Islet precursor cell (in vitro differentiated cells): ENCODE measurements at regions not wholly inside any gene's neighbourhood (a gene's known extent, or its start where the extent isn't known, plus 50 kb on each side); places are given as distances from the start of the nearest gene placed in this dataset.
"Not testable (repeated sequence)": the region's sequence is repeated elsewhere in the genome, so short reads cannot be mapped to it uniquely, and the experiment has no call there.

ENCODE experiments used
- DNase-seq: peaks from one replicate; pipeline ENCODE4 v3.0.0-alpha.2; 2018

DNA sequence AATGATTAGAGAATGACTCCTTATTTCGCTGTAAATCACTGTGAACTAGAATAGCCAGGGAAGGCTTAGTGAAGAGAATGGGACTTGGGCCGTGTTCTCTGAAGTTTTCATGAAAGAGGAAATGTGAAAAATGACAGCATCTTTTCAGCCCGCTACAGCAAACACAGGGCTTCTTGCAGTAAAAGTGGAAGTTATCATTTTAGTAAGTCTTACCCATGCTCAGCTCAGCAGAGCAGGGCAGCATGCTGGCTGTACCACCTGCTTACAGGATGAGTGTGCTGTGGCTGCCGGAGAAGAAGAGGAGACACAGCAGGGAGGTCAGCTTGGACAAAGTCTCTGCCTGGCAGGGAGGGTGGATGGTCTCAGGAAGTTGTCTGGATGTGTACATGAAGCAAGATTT is 300.7 kb upstream of the DLGAP1 start:
- DNase-seq = no peak

DNA sequence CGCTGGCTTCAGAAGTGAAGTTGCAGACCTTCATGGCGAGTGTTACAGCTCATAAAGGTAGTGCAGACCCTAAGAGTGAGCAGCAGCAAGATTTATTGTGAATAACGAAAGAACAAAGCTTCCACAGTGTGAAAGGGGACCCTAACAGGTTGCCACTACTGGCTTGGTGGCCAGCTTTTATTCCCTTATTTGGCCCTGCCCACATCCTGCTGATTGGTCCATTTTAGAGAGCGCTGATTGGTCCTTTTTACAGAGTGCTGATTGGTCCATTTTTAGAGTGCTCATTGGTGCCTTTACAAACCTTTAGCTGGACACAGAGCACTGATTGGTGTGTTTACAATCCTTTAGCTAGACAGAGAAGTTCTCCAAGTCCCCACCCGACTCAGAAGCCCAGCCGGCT is 298.0 kb upstream of the DLGAP1 start:
- DNase-seq = not testable (repeated sequence)

DNA sequence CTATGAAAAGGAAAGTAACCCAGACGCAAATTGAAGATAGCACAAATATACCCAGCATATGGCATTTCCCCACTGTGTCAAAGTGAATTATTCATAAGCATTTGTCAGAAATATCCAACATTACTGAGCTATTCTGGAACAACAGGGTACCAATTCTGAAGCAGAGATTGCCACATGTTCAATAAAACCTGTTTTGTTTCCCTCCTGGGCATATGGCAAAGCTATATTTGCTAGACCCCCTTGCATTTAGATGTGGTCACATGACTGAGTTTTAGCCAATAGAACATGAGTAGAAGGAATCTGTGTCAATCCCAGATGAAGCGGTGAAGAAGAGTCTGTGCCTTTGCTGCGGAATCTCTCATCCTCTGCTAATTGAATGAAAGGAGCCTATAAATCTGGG is 296.4 kb upstream of the DLGAP1 start:
- DNase-seq = no peak

DNA sequence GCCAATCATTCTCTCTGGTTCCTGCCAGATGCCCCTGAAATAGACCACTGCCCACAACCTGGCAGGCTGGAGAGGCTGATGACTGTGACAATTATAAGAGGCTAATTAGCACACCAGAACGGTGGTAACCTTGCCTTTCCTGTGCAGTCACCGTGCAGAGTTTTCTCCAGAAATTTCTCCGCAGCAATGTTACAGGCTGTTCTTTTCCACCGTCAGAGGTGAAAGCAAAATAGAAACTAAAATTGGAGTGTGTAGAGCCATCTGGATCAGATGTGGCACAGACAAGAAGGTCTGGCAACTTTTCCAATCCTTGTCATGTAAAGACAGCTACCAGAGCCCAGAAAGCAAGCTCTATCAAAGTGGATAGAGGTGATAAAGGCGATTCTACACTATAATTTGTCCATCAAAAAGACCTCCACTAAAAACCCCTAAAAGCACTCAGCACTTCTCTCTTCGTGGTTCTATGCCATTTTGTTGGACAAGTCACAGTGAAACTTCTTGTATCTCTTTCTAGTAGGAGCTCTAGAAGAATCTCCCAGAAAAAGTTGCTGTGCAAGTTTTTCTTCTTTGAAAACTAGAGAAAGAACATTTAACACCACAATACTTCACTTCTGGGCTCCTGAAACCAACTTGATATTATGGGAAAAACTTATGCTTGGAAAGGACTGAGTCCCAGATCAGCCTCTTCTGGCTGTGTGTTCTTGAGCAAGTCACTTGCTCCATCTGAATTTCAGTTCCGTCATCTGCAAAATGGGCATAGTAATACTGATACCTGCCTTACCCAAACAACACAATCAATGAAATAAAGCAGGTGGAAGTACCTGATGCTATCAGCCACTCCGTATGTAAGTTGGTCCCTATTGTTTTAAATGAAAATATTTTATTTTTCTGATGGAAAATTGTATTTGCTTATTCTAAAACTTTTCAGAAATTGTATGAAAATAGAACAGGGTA is 295.6 kb upstream of the DLGAP1 start:
- no peak for DNase-seq

DNA sequence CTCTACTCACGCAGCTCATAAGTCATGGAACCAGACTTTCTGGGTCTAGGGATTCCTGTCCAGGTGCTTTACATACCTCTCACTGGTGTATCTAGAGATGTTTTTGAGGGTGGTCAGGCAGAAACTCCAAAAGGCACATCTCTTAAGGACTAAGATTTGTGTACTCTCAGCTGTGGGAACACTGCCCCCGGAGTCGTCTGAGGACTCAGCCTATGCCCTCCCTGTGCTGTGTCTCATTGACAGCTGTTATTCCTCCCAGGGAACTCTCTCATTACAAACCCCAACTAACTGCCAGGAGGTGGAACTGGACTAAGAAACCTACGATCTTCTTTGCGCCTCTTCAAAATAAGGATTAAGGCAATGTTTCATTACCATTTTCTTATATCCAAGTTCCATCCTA is 293.9 kb upstream of the DLGAP1 start:
- DNase-seq = peak; percentile 57

DNA sequence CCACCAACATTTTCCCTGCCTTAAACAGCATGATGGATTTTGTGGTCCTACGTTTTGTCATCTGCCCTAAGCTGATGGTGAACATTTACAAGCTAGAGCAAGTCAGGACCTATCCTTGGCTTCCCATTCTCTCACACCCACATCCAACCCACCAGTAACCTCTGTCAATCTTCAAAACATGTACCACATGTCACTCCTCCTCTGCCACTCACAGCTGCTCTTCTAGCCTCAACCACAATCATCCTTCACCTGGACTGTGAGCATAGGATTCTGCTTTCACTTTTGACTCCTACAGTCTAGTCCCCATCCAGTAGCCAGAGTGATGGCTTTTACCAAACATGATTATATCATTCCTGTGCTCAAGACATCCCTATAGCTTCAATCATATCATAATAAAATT is 279.8 kb upstream of the DLGAP1 start:
- no peak for DNase-seq

DNA sequence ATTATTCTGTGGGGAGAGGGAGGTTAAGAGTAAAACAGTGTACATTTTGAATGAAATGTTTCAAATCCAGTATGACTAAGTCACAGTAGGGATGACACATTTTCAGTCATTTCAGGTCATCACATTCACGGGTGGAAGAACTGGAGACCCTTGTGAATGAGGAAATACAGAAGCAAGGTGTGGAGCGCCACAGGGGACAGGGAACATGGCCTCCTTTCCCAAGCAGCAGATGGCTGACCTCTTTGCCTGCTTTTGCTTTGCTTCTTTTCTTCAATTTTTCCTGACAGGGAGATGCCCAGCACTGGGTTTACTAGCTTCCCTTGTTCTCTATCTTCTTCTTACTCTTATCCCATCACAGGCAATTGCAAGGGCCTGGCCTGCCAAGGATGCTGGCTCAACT is 278.9 kb upstream of the DLGAP1 start:
- no peak for DNase-seq

DNA sequence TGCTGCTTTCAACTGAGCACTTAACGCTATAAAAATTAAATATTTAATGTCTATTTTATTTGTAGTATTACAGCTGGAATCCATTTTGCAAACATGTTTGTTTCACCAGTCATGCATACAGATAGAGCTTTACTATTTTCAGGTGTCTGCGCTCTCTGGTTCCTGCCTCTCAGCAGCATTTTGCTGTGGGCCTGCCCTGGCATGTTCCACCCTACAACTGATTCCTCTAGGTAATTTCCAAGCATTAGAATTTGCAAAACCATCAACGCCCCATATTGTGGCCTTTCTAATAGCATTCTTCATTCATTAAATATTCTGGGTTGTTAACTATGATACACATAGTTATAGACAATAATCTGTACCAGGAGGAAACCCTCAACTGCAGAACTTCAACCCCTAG is 266.4 kb upstream of the DLGAP1 start:
- no peak for DNase-seq

DNA sequence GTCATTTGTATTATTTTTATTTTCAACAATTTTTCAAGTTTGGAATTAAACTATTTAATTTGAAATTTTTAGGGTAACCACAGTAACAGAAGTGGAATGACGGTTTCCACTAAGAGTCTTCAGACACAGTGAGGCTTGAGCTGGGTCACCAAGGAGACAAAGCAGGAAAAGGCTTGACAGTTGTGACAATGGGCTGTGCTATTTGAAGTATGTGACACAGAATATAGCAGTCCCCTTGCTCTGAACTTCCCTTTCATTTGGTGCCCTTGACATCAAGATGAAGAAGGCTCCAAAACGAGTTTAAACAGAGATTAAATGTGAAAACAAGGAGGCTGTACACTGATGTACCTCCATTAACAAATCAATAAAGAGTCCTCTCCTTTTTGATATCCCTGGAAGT is 265.4 kb upstream of the DLGAP1 start:
- no peak for DNase-seq

DNA sequence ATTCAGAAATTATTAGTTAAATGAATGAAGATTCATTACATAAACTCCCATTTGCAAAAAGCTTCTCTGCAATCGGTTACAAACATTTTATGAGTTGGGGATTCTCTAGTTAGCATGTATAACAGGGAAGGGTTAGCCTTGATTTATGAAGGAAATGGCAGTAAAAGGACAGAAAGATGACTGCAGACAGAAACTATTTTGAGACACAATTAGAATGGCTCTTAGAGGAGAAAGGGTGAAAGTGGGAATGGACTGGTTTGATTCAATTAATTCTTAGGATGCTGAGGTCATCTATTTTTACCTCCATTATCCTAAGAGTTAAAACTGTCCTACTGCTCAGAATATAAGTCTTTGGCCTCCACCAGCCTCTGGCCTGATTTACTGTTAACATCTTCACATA is 250.8 kb upstream of the DLGAP1 start:
- no peak for DNase-seq

DNA sequence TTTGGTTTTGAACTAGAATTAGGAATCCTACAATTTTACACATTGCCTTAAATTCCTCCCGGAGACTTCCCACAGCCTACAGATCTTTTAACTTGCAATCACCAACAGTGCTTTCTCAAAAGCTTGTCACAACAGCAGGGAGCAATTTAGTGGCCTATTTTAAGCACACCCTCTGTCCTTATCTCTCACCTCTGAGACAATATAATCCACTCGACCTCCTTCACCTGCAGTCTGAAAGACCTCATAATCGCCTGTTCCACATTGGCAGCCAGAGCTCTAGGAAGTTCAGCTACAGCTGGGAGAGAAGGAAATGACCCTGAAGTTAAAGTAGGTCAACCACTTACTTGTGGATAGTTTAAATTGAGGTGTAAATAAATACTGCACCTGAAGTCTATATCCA is 249.7 kb upstream of the DLGAP1 start:
- no peak for DNase-seq

DNA sequence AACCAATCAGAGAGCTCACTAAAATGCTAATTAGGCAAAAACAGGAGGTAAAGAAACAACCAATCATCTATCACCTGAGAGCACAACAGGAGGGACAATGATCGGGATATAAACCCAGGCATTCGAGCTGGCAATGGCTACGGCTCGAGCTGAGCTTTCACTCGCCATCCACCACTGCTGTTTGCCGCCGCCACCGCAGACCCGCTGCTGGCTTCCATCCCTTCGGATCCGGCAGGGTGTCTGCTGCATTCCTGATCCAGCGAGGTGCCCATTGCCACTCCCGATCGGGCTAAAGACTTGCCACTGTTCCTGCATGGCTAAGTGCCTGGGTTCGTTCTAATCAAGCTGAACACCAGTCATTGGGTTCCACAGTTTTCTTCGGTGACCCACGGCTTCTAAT is 236.7 kb upstream of the DLGAP1 start:
- no peak for DNase-seq

DNA sequence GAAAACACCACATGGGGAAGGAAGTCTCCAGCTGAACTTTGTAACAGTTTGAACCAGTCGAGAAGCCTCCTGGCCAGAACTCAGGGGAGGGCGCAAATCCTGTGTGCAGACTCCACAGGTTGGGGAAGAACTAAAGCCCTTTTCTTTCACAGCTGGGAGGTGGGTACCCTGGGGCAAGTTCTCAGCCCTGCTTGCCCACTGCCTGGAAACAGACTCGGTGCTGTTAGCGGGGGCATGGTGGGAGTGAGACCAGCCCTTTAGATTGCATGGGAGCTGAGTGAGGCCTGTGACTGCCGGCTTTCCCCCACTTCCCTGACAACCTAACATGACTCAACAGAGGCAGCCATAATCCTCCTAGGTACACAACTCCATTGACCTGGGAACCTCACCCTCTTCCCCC is 223.6 kb upstream of the DLGAP1 start:
- not testable (repeated sequence) for DNase-seq

DNA sequence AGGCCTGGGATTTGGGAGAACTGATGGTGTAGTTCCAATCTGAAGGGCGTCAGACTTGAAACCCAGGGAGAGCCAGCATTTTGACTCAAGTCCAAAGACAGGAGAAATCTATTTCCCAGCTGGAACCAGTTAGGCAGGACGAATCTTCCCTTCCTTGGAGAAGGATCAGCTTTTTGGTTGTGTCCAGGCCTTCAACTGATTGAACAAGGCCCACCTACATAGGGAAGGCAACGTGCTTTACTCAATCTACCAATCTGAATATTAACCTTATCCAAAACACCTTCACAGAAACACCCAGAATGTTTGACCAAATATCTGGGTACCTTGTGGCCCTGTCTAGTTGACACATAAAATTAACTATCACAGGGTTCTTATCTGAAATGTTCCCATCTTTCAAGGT is 221.9 kb upstream of the DLGAP1 start:
- DNase-seq = no peak

DNA sequence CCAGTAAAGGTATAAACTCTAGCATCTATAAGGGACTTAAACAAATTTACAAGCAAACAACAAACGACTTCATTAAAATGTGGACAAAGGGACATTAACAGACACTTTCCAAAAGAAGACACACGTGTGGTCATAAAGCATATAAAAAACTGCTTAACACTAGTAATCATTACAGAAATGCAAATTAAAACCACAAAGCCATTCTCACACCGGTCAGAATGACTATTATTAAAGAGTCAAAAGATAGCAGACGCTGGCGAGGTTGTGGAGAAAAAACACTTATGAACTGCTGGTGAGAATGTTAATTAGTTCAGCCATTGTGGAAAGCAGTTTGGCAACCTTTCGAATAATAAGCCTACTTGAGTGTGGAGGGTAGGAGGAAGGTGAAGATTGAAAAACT is 217.1 kb upstream of the DLGAP1 start:
- no peak for DNase-seq

DNA sequence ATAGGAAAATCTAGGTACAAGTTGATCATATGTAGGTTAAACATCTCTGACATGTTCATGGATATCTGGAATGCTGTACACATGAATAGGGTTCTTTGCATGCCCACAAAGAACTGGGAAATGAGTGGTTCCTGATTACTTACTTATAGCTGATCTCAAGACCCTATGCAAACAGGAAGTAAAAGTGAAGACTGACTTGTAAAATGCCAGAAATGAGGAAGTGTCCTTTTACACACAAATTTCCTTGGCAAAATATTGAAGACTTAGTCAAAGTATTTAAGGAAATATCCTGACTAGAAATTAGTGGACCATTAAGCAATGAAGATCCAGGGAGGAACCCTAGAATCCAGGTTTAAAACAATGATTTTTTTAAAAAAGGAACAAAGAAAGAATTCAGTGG is 203.7 kb upstream of the DLGAP1 start:
- no peak for DNase-seq

DNA sequence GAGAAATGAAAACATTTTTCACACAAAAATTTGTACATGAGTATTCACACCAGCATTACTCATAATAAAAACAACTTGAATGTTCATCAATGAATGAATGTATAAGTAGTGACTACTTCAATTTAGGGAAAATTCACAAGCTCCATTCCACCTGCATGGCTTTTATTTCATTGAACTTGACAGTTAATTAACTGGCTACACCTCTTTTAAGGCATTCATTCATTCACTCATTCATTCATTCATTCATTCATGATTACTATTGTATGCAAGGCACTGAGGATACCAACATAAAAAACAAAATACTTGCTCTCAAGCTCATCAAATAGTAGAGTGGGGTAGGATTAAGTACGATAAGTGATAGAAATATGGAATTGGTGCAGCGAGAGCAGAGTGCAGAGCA is 198.3 kb upstream of the DLGAP1 start:
- DNase-seq = no peak

DNA sequence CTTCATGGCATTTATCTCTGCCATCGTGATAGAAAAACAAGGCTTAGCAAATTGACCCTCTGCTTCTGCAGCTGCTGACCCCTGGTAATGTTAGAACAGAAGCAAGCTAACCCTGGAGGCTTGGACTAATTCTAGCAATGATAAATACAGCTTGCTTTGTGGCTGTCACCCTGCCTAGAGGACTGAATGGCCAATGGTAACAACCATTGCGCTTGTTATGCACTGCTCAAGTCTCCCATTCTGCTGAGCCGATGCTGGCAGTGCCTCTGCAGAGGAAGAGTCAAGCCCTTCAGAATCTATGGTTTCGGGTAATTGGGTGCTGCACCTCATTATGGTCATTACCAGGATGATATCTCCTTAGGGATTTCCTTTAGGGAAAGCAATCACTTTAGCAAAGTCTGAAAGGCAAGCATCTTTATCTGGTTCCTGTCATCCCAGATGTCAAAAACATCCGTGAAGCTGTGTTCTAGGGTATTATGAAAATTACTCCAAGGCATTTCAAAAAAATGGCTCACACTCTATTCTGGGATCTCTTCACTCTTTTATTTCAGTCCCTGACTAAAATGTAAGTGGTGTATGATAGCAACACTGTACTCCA is 186.8 kb upstream of the DLGAP1 start:
- DNase-seq = peak; percentile 52

DNA sequence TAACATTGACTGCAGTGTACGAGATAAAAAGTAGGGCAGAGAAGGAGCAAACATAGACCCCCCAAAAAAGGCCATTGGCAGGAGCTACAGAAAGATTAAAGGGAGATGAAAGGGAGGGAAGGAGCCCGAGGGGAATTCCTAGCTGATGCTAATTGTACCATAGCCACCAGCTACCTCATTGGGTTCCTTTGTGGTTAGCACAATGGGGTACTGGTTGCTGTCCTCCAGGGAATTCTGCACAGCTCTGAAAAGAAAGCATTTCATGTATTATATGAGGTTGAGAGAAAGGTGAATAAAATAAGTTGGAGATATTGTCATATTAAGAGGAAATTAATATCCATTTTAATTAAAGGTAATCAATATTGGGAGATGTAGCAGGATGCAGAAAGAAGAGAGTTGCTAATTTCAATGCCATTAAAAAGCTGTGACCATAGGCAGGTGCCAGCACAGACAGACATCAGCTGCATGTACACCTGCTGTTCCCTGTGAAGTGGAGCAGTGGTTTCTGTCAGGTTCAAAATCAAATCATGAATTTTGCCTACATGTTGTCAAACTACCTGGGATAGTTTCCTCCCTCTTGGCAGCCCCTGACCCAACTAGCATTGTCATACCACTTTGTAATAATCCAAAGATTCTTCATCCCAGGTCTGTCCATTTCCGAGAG is 185.4 kb upstream of the DLGAP1 start:
- peak; percentile 75 for DNase-seq

DNA sequence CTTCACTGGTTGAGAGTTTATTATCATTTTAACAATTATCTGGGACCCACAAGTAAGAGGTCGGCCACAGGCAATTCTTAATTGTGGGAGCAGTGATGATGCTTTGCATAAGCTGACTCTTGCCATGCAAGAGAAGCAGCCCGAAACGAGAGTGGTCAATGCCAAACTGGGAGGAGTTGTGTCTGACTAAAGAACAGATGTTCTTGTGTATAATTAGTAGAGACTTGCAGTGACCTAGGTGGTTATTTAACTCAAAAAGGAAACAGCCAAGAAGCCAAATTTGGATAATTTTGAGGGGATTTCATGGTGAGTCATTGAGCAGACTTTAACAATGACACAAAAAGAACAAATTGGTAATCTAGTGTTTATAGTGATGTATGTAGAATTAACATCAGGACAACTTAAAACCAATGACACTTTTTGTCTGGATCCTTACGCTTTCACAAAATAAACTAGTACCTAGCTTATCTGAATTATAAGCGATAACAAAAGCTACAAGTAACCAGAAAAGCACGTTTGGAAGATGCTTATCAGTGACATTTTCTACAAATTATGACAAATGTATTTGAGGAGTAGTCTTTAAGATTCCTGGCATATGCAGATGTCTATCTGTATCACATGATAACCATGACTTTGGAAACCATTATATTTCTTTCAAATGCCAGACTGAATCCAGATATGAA is 184.7 kb upstream of the DLGAP1 start:
- peak; percentile 64 for DNase-seq

DNA sequence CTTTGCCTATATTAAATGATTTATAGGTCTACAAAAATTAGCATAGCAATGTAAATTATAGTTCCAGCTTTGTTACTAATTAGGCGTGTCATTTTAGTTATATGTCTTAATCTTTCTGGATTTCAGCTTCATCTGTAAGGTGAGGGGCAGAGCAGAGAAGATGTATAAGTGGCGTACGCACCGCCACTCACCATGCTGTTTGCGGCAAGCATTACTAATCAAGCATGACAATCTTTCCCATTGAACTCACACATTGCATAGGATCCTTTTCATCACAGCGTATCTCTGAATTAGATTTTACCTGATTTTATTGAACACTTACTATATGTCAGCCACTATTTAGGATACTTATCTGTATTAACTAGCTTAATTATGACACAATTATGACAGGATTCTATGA is 183.6 kb upstream of the DLGAP1 start:
- no peak for DNase-seq

DNA sequence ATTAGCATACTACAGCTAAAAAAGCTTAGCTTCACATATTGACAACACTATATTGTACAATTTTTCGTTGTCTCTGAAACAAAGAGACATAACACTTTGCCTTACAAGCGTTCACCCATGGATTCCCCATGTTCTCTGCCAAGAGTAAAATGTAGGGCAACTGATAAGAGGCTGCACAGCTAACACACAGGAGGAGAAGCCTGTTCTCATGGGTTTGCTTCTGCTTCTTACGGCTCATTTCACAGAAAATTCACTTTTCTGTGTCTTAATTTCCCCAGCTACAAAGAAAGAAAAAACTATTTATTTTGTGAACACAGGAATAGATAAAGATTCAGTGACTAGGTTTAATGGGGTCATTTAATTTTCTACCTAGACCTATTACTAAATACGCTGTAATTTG is 182.8 kb upstream of the DLGAP1 start:
- no peak for DNase-seq

DNA sequence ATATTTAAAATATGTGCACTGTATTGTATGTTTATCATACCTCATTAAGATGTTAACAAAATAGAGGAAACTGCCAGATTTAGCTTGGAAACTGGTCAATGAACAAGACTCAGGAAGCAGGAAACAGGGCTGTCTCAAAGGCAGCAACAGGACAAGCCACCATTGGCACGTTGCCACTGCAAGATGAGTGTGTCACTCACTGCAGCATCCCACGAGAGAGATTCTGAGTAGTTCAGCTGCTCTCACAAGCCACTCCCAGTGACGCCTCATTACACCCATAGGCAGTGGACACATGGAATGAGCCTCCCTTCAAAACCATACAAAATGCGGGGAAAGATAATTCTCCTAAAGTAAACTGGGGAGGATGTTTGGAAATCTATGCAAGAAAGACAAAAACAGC is 181.9 kb upstream of the DLGAP1 start:
- no peak for DNase-seq

DNA sequence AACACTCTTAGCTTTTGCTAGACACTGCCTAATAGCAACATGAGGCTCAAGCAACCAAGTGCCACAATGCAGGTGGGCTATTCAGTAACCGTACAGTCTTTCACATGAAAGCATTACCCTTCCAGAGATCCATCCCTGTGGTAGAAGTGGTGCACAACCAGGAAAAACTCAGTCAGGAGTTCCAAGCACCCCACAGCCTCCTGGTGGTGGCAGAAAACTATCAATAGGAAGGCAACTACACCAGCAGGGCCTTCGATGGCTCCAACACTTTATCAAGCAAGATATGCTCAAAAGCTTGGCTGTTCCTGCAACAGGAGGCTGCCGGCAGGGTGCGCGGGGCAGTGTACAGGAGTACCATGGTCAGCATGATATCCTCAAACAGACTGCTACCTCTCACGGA is 176.1 kb upstream of the DLGAP1 start:
- DNase-seq = peak; percentile 46
